ENCODE measurements at regions not wholly inside any gene's neighbourhood (a gene's known extent, or its start where the extent isn't known, plus 50 kb on each side); places are given as distances from the start of the nearest gene placed in this dataset.
"Not testable (repeated sequence)": the region's sequence is repeated elsewhere in the genome, so short reads cannot be mapped to it uniquely, and the experiment has no call there.

GRCh38 chr21:38999161-38999560 lies 184.1 kb downstream of the PSMG1 start:
- TF ChIP-seq CTCF (IDR thresholded peaks at IDR 0.05; ENCODE audit: insufficient read depth, low read depth, low read length, missing control alignments): no peak
- DNase-seq (ENCODE audit: low read depth): no peak
- no peak overlapping the region for H3K4me3 ChIP-seq (ENCODE audit: low read depth, low read length)

- DNase-seq (ENCODE audit: low read depth); H3K4me3 ChIP-seq (ENCODE audit: low read depth, low read length): not testable (repeated sequence)
Observed at GRCh38 chr21:38998281-38998680, 185.0 kb downstream of the PSMG1 start.

GRCh38 chr21:38997843-38998175 lies 185.4 kb downstream of the PSMG1 start:
- not testable (repeated sequence) for DNase-seq (ENCODE audit: low read depth); H3K4me3 ChIP-seq (ENCODE audit: low read depth, low read length)

- no peak for DNase-seq (ENCODE audit: low read depth)
- no peak overlapping the region for H3K4me3 ChIP-seq (ENCODE audit: low read depth, low read length)
- no peak for TF ChIP-seq CTCF (IDR thresholded peaks at IDR 0.05; ENCODE audit: insufficient read depth, low read depth, low read length, missing control alignments)
Observed at GRCh38 chr21:38997051-38997842, 186.0 kb downstream of the PSMG1 start.

- DNase-seq (ENCODE audit: low read depth): no peak
- H3K4me3 ChIP-seq (ENCODE audit: low read depth, low read length): no peak overlapping the region
- TF ChIP-seq CTCF (IDR thresholded peaks at IDR 0.05; ENCODE audit: insufficient read depth, low read depth, low read length, missing control alignments): no peak
Observed at GRCh38 chr21:38996355-38996754, 186.9 kb downstream of the PSMG1 start.

- no peak overlapping the region for H3K4me3 ChIP-seq (ENCODE audit: low read depth, low read length)
- DNase-seq (ENCODE audit: low read depth): no peak
- TF ChIP-seq CTCF (IDR thresholded peaks at IDR 0.05; ENCODE audit: insufficient read depth, low read depth, low read length, missing control alignments): no peak
Observed at GRCh38 chr21:38995731-38996130, 187.5 kb downstream of the PSMG1 start.

GRCh38 chr21:38995071-38995669 lies 188.1 kb downstream of the PSMG1 start:
- no peak for DNase-seq (ENCODE audit: low read depth)
- no peak for TF ChIP-seq CTCF (IDR thresholded peaks at IDR 0.05; ENCODE audit: insufficient read depth, low read depth, low read length, missing control alignments)
- H3K4me3 ChIP-seq (ENCODE audit: low read depth, low read length): no peak overlapping the region

- TF ChIP-seq CTCF (IDR thresholded peaks at IDR 0.05; ENCODE audit: insufficient read depth, low read depth, low read length, missing control alignments): no peak
- no peak for DNase-seq (ENCODE audit: low read depth)
- H3K4me3 ChIP-seq (ENCODE audit: low read depth, low read length): no peak overlapping the region
Observed at GRCh38 chr21:38994042-38994441, 188.3 kb downstream of the ETS2 start.

Measured in GM12865 (cell line).